ENCODE measurements at regions not wholly inside any gene's neighbourhood (a gene's known extent, or its start where the extent isn't known, plus 50 kb on each side); places are given as distances from the start of the nearest gene placed in this dataset.

GRCh38 chr5:61728287-61728686, 396.2 kb downstream of the ZSWIM6 start:
- H3K36me3 ChIP-seq, result no peaks in the 10 kb centered on the region
- no peak overlapping the region for H3K27ac ChIP-seq
- H3K4me3 ChIP-seq, result no peak overlapping the region
- peaks cover 0 to 6% of the 10 kb centered on the region in 2 donors for H3K27me3 ChIP-seq
- H3K4me1 ChIP-seq, result no peaks in the 10 kb centered on the region
- intact Hi-C loops (cut with DNase I; ENCODE audit: low total_unique reads), result no loop called here
- TF ChIP-seq CTCF (IDR thresholded peaks at IDR 0.05), result no peak
- no peak for DNase-seq
- no peaks in the 10 kb centered on the region for H3K9me3 ChIP-seq

GRCh38 chr5:61730866-61731265, 398.8 kb downstream of the ZSWIM6 start:
- H3K36me3 ChIP-seq, result no peaks in the 10 kb centered on the region
- DNase-seq, result no peak
- H3K4me3 ChIP-seq, result no peak overlapping the region
- TF ChIP-seq CTCF (IDR thresholded peaks at IDR 0.05), result no peak
- H3K27me3 ChIP-seq, result peaks cover 0 to 6% of the 10 kb centered on the region in 2 donors
- no peak overlapping the region for H3K27ac ChIP-seq
- H3K9me3 ChIP-seq, result no peaks in the 10 kb centered on the region
- no peaks in the 10 kb centered on the region for H3K4me1 ChIP-seq
- intact Hi-C loops (cut with DNase I; ENCODE audit: low total_unique reads), result no loop called here

- no peaks in the 10 kb centered on the region for H3K36me3 ChIP-seq
- no peak overlapping the region for H3K4me3 ChIP-seq
- no peaks in the 10 kb centered on the region for H3K4me1 ChIP-seq
- no peak overlapping the region for H3K27ac ChIP-seq
- no peak for DNase-seq
- intact Hi-C loops (cut with DNase I; ENCODE audit: low total_unique reads), result no loop called here
- no peaks in the 10 kb centered on the region for H3K9me3 ChIP-seq
- TF ChIP-seq CTCF (IDR thresholded peaks at IDR 0.05), result no peak
- peaks cover 0 to 6% of the 10 kb centered on the region in 2 donors for H3K27me3 ChIP-seq
Observed at GRCh38 chr5:61731267-61731945, 399.3 kb downstream of the ZSWIM6 start.

- no peaks in the 10 kb centered on the region for H3K9me3 ChIP-seq
- no peak overlapping the region for H3K27ac ChIP-seq
- no peaks in the 10 kb centered on the region for H3K36me3 ChIP-seq
- H3K4me1 ChIP-seq, result no peaks in the 10 kb centered on the region
- no peak for TF ChIP-seq CTCF (IDR thresholded peaks at IDR 0.05)
- no peak overlapping the region for H3K4me3 ChIP-seq
- intact Hi-C loops (cut with DNase I; ENCODE audit: low total_unique reads), result no loop called here
- DNase-seq, result no peak
- peaks cover 0 to 6% of the 10 kb centered on the region in 2 donors for H3K27me3 ChIP-seq
Observed at GRCh38 chr5:61731946-61732314, 399.9 kb downstream of the ZSWIM6 start.

GRCh38 chr5:61732369-61732768, 400.3 kb downstream of the ZSWIM6 start:
- Histone ChIP-seq H3K4me1 (no peaks in the 10 kb centered on the region), H3K4me3 (no peak overlapping the region)
- no peak for DNase-seq

More at GRCh38 chr5:61732369-61732768, 400.3 kb downstream of the ZSWIM6 start:
- H3K27me3 ChIP-seq, result peaks cover 0 to 6% of the 10 kb centered on the region in 2 donors
- H3K36me3 ChIP-seq, result no peaks in the 10 kb centered on the region
- no peak overlapping the region for H3K27ac ChIP-seq
- H3K9me3 ChIP-seq, result no peaks in the 10 kb centered on the region
- no peak for TF ChIP-seq CTCF (IDR thresholded peaks at IDR 0.05)
- intact Hi-C loops (cut with DNase I; ENCODE audit: low total_unique reads), result no loop called here
